SK-N-SH (cell line): ENCODE measurements at regions not wholly inside any gene's neighbourhood (a gene's known extent, or its start where the extent isn't known, plus 50 kb on each side); places are given as distances from the start of the nearest gene placed in this dataset.

Experiments
- CTCF ChIA-PET: fragments of 300-600, 350-600 bp; formaldehyde crosslinking; extraction: SDS; loops from one replicate; lab custom pipeline; 2021; lab: Yijun Ruan, JAX
- POLR2A ChIA-PET: fragments of 350-600 bp; sonication (Branson Sonifier 250); formaldehyde crosslinking; extraction: SDS; loops from one replicate; lab custom pipeline; 2020; ENCODE audit warnings: antibody characterized with exemption, inconsistent platforms; lab: Yijun Ruan, JAX
- DNase-seq: peaks from one replicate; pipeline ENCODE4 v3.0.0; 2012
- H2AFZ ChIP-seq: fragments of 200-600 bp; sonication (generic); 2 replicates; pipeline ENCODE4 v1.8.1; 2016; ENCODE audit warnings: antibody characterized with exemption, mild to moderate bottlenecking, low read depth
- H3F3A ChIP-seq: fragments of 200-600 bp; sonication (generic); replicated peaks from 2 replicates; pipeline ENCODE3; 2016; ENCODE audit warnings: antibody characterized with exemption, mild to moderate bottlenecking; ENCODE audit not compliant: insufficient read depth
- H3K27ac ChIP-seq, 2 experiments: fragments of 200-500 bp in 1 of 2; fragments of 200-600 bp in 1 of 2; sonication (Bioruptor generic) in 1 of 2; sonication (generic), shearing (Covaris generic) in 1 of 2; 2 replicates each; pipeline versions ENCODE4 v1.5.1 to v1.6.1; 2014 to 2016; ENCODE audit warnings: low read depth in 2 of 2, inconsistent platforms in 1 of 2, low read length in 1 of 2, mild to moderate bottlenecking in 1 of 2, mixed read lengths in 1 of 2
- H3K27me3 ChIP-seq: fragments of 200-600 bp; sonication (generic), shearing (Covaris generic); 2 replicates; pipeline ENCODE4 v1.6.1; 2016; ENCODE audit warnings: mixed run types; ENCODE audit not compliant: insufficient read depth
- H3K36me3 ChIP-seq, 2 experiments: fragments of 200-500 bp in 1 of 2; fragments of 200-600 bp in 1 of 2; sonication (Bioruptor generic) in 1 of 2; sonication (generic) in 1 of 2; replicated peaks in 1 of 2; 2 replicates each; pipeline versions ENCODE3 to v1.5.1; 2014 to 2016; ENCODE audit warnings: low read length in 1 of 2, mild to moderate bottlenecking in 1 of 2; ENCODE audit not compliant: insufficient read depth in 2 of 2, control insufficient read depth in 1 of 2
- H3K4me1 ChIP-seq, 2 experiments: fragments of 200-500 bp in 1 of 2; fragments of 200-600 bp in 1 of 2; sonication (Bioruptor generic) in 1 of 2; sonication (generic), shearing (Covaris generic) in 1 of 2; 2 replicates each; pipeline versions ENCODE4 v1.5.1 to v1.6.1; 2014 to 2016; ENCODE audit warnings: low read depth in 1 of 2, low read length in 1 of 2, mixed run types in 1 of 2; ENCODE audit not compliant: insufficient read depth in 2 of 2, control insufficient read depth in 1 of 2
- H3K4me2 ChIP-seq: fragments of 200-600 bp; sonication (generic), shearing (Covaris generic); 2 replicates; pipeline ENCODE4 v1.6.1; 2017; ENCODE audit warnings: mixed run types
- H3K4me3 ChIP-seq, 2 experiments: fragments of 200-500 bp in 1 of 2; fragments of 200-600 bp in 1 of 2; sonication (Bioruptor generic) in 1 of 2; sonication (generic), shearing (Covaris generic) in 1 of 2; 2 replicates each; pipeline versions ENCODE4 v1.5.1 to v1.8.1; 2014 to 2016; ENCODE audit warnings: low read depth in 2 of 2, inconsistent platforms in 1 of 2, low read length in 1 of 2, mild to moderate bottlenecking in 1 of 2, mixed read lengths in 1 of 2, moderate library complexity in 1 of 2
- H3K79me2 ChIP-seq: fragments of 200-600 bp; sonication (generic); 2 replicates; pipeline ENCODE4 v1.8.1; 2017; ENCODE audit warnings: mild to moderate bottlenecking; ENCODE audit not compliant: insufficient read depth
- H3K9ac ChIP-seq: fragments of 200-600 bp; sonication (generic); 2 replicates; pipeline ENCODE4 v1.6.1; 2017; ENCODE audit warnings: mixed run types
- H3K9me2 ChIP-seq: fragments of 200-600 bp; sonication (generic); 2 replicates; pipeline ENCODE4 v1.6.1; 2017; ENCODE audit warnings: mixed run types
- H3K9me3 ChIP-seq: fragments of 200-600 bp; sonication (generic); 2 replicates; pipeline ENCODE4 v1.6.1; 2017; ENCODE audit warnings: mixed run types, mild to moderate bottlenecking, moderate library complexity
- H4K20me1 ChIP-seq: fragments of 200-600 bp; sonication (generic); 2 replicates; pipeline ENCODE4 v1.6.1; 2017; ENCODE audit warnings: mild to moderate bottlenecking, mixed run types; ENCODE audit not compliant: insufficient read depth
- CHD2 ChIP-seq: fragments of 150-350 bp; IDR thresholded peaks from 2 replicates; pipeline ENCODE4 v1.6.1; 2018; ENCODE audit warnings: low read length; ENCODE audit not compliant: partially characterized antibody
- ELF1 ChIP-seq: IDR thresholded peaks from 2 replicates; pipeline ENCODE4 v1.4.0; 2012
- EZH2phosphoT487 ChIP-seq: fragments of 200-600 bp; sonication (generic); IDR thresholded peaks from 2 replicates; pipeline ENCODE4 v1.6.1; 2017; ENCODE audit warnings: low read depth, mixed run types, mild to moderate bottlenecking, antibody characterized with exemption, moderate library complexity, borderline replicate concordance
- FOXM1 ChIP-seq: IDR thresholded peaks from 2 replicates; pipeline ENCODE4 v1.4.0; 2012; ENCODE audit warnings: low read depth, mild to moderate bottlenecking
- JUND ChIP-seq: IDR thresholded peaks from 2 replicates; pipeline ENCODE4 v1.4.0; 2012
- MXI1 ChIP-seq: IDR thresholded peaks from 2 replicates; pipeline ENCODE4 v1.6.1; 2012; ENCODE audit warnings: mild to moderate bottlenecking, low read depth, low read length, improper control_type of control experiment
- NFIC ChIP-seq: IDR thresholded peaks from 2 replicates; pipeline ENCODE4 v1.4.0; 2012; ENCODE audit warnings: borderline replicate concordance
- PBX3 ChIP-seq: IDR thresholded peaks from 2 replicates; pipeline ENCODE4; 2012
- POLR2AphosphoS5 ChIP-seq: IDR thresholded peaks from 2 replicates; pipeline ENCODE4 v1.6.1; 2012; ENCODE audit warnings: low read depth, low read length
- RAD21 ChIP-seq: IDR thresholded peaks from 2 replicates; pipeline ENCODE4 v1.6.1; 2012; ENCODE audit warnings: mild to moderate bottlenecking, low read length
- SIN3A ChIP-seq: IDR thresholded peaks from 2 replicates; pipeline ENCODE4 v1.6.1; 2012; ENCODE audit warnings: low read depth, mild to moderate bottlenecking, low read length, moderate library complexity, borderline replicate concordance
- SMC3 ChIP-seq: IDR thresholded peaks from 2 replicates; pipeline ENCODE4 v1.6.1; 2012; ENCODE audit warnings: low read depth, low read length, improper control_type of control experiment
- TEAD4 ChIP-seq: IDR thresholded peaks from 2 replicates; pipeline ENCODE4 v1.4.0; 2012; ENCODE audit warnings: mild to moderate bottlenecking, borderline replicate concordance; ENCODE audit not compliant: insufficient read depth
- WGBS: methylation state at CpG from one replicate; pipeline ENCODE4 v1.1.6; 2017; ENCODE audit warnings: low lambda C conversion rate; 5-methylcytosine and 5-hydroxymethylcytosine counted together
- TF ChIP-seq, protein P1 (sequence below): IDR thresholded peaks from 2 replicates; pipeline ENCODE4 v1.4.0; 2012; ENCODE audit warnings: low read depth, borderline replicate concordance
- TF ChIP-seq, protein P2 (sequence below): IDR thresholded peaks from 2 replicates; pipeline ENCODE4 v1.4.0; 2012; ENCODE audit warnings: low read depth, borderline replicate concordance
- TF ChIP-seq, protein P3 (sequence below): fragments of 200-600 bp; sonication (generic); IDR thresholded peaks from 2 replicates; pipeline ENCODE4 v1.6.1; 2017; ENCODE audit warnings: antibody characterized with exemption, mild to moderate bottlenecking, moderate library complexity

GRCh38 chr5:166356096-166356495 lies 1935.3 kb upstream of the WWC1 start:
- Histone ChIP-seq H3F3A (no peaks in the 10 kb centered on the region), H3K4me1 (no peaks in the 10 kb centered on the region), H3K4me3 (no peak overlapping the region), H3K9me3 (peaks cover 3% of the 10 kb centered on the region; the same call in 1 of the 2 replicates), H3K9me2 (no peaks in the 10 kb centered on the region), H2AFZ (no peak overlapping the region), H3K27ac (no peak overlapping the region), H3K79me2 (no peaks in the 10 kb centered on the region), H3K27me3 (no peaks in the 10 kb centered on the region), H3K4me2 (no peak overlapping the region), H3K9ac (no peak overlapping the region), H4K20me1 (no peaks in the 10 kb centered on the region), H3K36me3 (no peaks in the 10 kb centered on the region)
- WGBS = 44% methylated on average over 5 of the region's 5 CpGs
- TF ChIP-seq FOXM1 (no peak), NFIC (no peak), MXI1 (no peak), RAD21 (no peak), EZH2phosphoT487 (no peak), PBX3 (no peak), TEAD4 (no peak), POLR2AphosphoS5 (no peak), CHD2 (no peak), SIN3A (no peak), ELF1 (no peak), JUND (no peak)
- TF ChIP-seq, protein P1, sequence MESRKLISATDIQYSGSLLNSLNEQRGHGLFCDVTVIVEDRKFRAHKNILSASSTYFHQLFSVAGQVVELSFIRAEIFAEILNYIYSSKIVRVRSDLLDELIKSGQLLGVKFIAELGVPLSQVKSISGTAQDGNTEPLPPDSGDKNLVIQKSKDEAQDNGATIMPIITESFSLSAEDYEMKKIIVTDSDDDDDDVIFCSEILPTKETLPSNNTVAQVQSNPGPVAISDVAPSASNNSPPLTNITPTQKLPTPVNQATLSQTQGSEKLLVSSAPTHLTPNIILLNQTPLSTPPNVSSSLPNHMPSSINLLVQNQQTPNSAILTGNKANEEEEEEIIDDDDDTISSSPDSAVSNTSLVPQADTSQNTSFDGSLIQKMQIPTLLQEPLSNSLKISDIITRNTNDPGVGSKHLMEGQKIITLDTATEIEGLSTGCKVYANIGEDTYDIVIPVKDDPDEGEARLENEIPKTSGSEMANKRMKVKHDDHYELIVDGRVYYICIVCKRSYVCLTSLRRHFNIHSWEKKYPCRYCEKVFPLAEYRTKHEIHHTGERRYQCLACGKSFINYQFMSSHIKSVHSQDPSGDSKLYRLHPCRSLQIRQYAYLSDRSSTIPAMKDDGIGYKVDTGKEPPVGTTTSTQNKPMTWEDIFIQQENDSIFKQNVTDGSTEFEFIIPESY = no peak
- TF ChIP-seq, protein P2, sequence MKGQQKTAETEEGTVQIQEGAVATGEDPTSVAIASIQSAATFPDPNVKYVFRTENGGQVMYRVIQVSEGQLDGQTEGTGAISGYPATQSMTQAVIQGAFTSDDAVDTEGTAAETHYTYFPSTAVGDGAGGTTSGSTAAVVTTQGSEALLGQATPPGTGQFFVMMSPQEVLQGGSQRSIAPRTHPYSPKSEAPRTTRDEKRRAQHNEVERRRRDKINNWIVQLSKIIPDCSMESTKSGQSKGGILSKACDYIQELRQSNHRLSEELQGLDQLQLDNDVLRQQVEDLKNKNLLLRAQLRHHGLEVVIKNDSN = no peak
- ChIA-PET CTCF (interaction anchor here (0.8 kb wide), 1 partner anchor 9 kb away, joined by 4 read pairs; no protein-coding TSS in a partner anchor), POLR2A (no interaction called here)
- DNase-seq = no peak

- Histone ChIP-seq H3K79me2 (no peaks in the 10 kb centered on the region), H3K4me2 (no peak overlapping the region), H3F3A (no peaks in the 10 kb centered on the region), H3K36me3 (no peaks in the 10 kb centered on the region), H3K4me1 (no peaks in the 10 kb centered on the region), H3K27me3 (no peaks in the 10 kb centered on the region), H3K9ac (no peak overlapping the region), H4K20me1 (no peaks in the 10 kb centered on the region), H3K27ac (no peak overlapping the region), H2AFZ (no peak overlapping the region), H3K9me3 (no peaks in the 10 kb centered on the region), H3K4me3 (no peak overlapping the region), H3K9me2 (no peaks in the 10 kb centered on the region)
- POLR2A ChIA-PET = no interaction called here
- 32% methylated on average over 4 of the region's 4 CpGs for WGBS
- CTCF ChIA-PET = no interaction called here
- DNase-seq = no peak
- TF ChIP-seq EZH2phosphoT487 = no peak
- no peak for TF ChIP-seq MXI1
- TF ChIP-seq POLR2AphosphoS5 = no peak
- no peak for TF ChIP-seq CHD2
- TF ChIP-seq SIN3A = no peak
- TF ChIP-seq SMC3 = no peak
- TF ChIP-seq, protein P3, sequence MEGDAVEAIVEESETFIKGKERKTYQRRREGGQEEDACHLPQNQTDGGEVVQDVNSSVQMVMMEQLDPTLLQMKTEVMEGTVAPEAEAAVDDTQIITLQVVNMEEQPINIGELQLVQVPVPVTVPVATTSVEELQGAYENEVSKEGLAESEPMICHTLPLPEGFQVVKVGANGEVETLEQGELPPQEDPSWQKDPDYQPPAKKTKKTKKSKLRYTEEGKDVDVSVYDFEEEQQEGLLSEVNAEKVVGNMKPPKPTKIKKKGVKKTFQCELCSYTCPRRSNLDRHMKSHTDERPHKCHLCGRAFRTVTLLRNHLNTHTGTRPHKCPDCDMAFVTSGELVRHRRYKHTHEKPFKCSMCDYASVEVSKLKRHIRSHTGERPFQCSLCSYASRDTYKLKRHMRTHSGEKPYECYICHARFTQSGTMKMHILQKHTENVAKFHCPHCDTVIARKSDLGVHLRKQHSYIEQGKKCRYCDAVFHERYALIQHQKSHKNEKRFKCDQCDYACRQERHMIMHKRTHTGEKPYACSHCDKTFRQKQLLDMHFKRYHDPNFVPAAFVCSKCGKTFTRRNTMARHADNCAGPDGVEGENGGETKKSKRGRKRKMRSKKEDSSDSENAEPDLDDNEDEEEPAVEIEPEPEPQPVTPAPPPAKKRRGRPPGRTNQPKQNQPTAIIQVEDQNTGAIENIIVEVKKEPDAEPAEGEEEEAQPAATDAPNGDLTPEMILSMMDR = no peak
Measured at GRCh38 chr5:166358127-166358830, 1933.2 kb upstream of the WWC1 start.
